ENCODE measurements at regions not wholly inside any gene's neighbourhood (a gene's known extent, or its start where the extent isn't known, plus 50 kb on each side); places are given as distances from the start of the nearest gene placed in this dataset.
A peak's percentile ranks its signal among the peaks of the same experiment; 100 is the strongest.

DNA sequence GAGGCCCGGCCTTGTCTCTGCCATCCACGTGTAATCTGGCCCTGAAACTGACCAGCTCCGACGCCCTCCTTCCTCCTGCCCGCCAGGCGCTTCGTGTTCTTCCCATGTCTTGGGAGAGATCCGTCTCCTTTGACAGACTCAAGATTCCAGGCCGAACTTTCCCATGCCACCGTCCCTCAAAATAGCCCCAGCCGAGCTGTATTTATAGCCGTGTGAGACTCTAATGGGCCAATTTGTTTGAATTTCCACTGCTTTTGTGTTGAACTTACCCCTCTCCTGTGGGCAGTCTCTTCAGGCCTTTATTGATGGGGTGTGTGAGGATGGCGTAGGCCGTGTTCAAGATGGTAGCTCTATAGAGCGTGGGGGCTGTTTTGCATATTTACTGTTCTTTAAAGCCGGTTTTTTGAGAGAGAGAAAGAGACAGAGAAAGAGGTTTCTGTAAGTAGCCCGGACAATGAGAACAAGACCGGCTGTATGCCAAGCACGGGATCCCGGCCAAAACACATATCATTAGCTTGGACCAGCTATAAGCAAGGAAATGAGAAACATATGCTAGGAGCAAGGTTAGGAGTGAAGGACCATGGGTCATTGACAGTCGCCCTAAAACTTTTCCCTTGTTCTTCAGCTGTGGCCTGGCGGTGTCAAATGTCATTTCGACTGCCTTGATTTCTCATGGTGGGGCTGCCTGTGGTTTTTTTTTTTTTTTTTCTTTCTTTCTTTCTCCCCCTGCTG is 124.5 kb upstream of the ZFHX3 start:
- peak; percentile 99 for DNase-seq (ENCODE audit: extremely low read depth, low read depth)
- no peak overlapping the region for H3K4me3 ChIP-seq (replicated peaks; ENCODE audit: low read depth, low read length)
- peak; percentile 37 for TF ChIP-seq CTCF (IDR thresholded peaks at IDR 0.05; ENCODE audit: low read depth, low read length, missing control alignments)

DNA sequence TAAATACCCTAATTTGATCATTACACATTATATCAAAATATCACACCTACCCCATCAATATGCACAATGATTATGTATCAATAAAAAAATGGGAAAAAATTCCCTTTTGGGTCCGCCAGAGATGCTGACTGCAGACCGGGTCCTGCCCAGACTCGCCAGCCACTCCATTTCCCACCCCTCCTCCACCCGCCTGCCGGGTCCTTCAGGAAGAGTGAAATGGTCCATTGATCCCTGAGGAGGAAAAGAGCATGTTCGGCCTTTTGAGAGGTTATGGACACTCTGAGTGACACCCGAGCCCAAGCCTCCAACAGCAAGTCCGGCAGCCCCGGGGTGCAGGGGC is 123.9 kb upstream of the ZFHX3 start:
- H3K4me3 ChIP-seq (replicated peaks; ENCODE audit: low read depth, low read length) = no peak overlapping the region
- no peak for DNase-seq (ENCODE audit: extremely low read depth, low read depth)
- no peak for TF ChIP-seq CTCF (IDR thresholded peaks at IDR 0.05; ENCODE audit: low read depth, low read length, missing control alignments)

GRCh38 chr16:73171380-73171779 is 123.5 kb upstream of the ZFHX3 start:
- no peak for TF ChIP-seq CTCF (IDR thresholded peaks at IDR 0.05; ENCODE audit: low read depth, low read length, missing control alignments)
- no peak overlapping the region for H3K4me3 ChIP-seq (replicated peaks; ENCODE audit: low read depth, low read length)
- no peak for DNase-seq (ENCODE audit: extremely low read depth, low read depth)

DNA sequence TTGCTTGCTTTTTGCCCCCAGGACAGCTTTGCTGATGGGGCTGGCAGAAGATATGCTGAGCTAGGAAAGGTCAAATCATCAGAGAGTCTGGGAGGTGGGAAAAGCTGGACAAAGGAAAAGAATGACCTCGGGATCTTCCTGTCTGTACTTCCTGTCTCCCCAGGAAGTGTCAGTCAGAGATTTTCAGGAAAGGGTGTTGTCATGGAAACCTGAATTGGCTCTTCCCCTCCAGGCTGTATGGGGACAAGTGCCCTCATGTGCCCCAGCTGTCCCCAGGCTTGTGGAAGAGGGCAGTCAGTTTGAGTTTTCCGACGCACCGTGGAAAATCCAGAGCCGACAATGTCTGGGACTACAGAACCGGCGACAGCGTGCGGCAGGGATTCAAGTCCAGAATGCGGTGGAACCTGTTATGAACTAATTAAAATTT is 122.7 kb upstream of the ZFHX3 start:
- no peak for DNase-seq (ENCODE audit: extremely low read depth, low read depth)
- H3K4me3 ChIP-seq (replicated peaks; ENCODE audit: low read depth, low read length) = no peak overlapping the region
- TF ChIP-seq CTCF (IDR thresholded peaks at IDR 0.05; ENCODE audit: low read depth, low read length, missing control alignments) = no peak

GRCh38 chr16:73166947-73167550 is 119.1 kb upstream of the ZFHX3 start:
- no peak for TF ChIP-seq CTCF (IDR thresholded peaks at IDR 0.05; ENCODE audit: low read depth, low read length, missing control alignments)
- no peak overlapping the region for H3K4me3 ChIP-seq (replicated peaks; ENCODE audit: low read depth, low read length)

GRCh38 chr16:73166441-73166851 is 118.5 kb upstream of the ZFHX3 start:
- DNase-seq (ENCODE audit: extremely low read depth, low read depth) = no peak
- H3K4me3 ChIP-seq (replicated peaks; ENCODE audit: low read depth, low read length) = no peak overlapping the region
- TF ChIP-seq CTCF (IDR thresholded peaks at IDR 0.05; ENCODE audit: low read depth, low read length, missing control alignments) = no peak

More at GRCh38 chr16:73166947-73167550, 119.1 kb upstream of the ZFHX3 start:
- DNase-seq (ENCODE audit: extremely low read depth, low read depth) = peak; percentile 82

Data from HFF-Myc (cell line).